ENCODE measurements at regions not wholly inside any gene's neighbourhood (a gene's known extent, or its start where the extent isn't known, plus 50 kb on each side); places are given as distances from the start of the nearest gene placed in this dataset.

- Histone ChIP-seq H3K36me3 (no peaks in the 10 kb centered on the region), H3K9me3 (peaks cover 0 to 7% of the 10 kb centered on the region in 2 donors), H3K4me1 (no peaks in the 10 kb centered on the region), H3K27me3 (no peaks in the 10 kb centered on the region), H3K4me3 (no peak overlapping the region), H3K27ac (no peak overlapping the region)
- no peak for DNase-seq
- intact Hi-C loops (cut with DNase I; ENCODE audit: low total_unique reads), result no loop called here
- no peak for TF ChIP-seq POLR2A (IDR thresholded peaks at IDR 0.05)
- TF ChIP-seq, protein P1, sequence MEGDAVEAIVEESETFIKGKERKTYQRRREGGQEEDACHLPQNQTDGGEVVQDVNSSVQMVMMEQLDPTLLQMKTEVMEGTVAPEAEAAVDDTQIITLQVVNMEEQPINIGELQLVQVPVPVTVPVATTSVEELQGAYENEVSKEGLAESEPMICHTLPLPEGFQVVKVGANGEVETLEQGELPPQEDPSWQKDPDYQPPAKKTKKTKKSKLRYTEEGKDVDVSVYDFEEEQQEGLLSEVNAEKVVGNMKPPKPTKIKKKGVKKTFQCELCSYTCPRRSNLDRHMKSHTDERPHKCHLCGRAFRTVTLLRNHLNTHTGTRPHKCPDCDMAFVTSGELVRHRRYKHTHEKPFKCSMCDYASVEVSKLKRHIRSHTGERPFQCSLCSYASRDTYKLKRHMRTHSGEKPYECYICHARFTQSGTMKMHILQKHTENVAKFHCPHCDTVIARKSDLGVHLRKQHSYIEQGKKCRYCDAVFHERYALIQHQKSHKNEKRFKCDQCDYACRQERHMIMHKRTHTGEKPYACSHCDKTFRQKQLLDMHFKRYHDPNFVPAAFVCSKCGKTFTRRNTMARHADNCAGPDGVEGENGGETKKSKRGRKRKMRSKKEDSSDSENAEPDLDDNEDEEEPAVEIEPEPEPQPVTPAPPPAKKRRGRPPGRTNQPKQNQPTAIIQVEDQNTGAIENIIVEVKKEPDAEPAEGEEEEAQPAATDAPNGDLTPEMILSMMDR (IDR thresholded peaks at IDR 0.05), result no peak
These were observed 278.6 kb downstream of the SQOR start for GRCh38 chr15:45913451-45913850.

- DNase-seq, result no peak
- Histone ChIP-seq H3K4me3 (no peak overlapping the region), H3K27ac (no peak overlapping the region), H3K27me3 (no peaks in the 10 kb centered on the region), H3K9me3 (no peaks in the 10 kb centered on the region), H3K36me3 (no peaks in the 10 kb centered on the region), H3K4me1 (no peaks in the 10 kb centered on the region)
- TF ChIP-seq, protein P1 (IDR thresholded peaks at IDR 0.05), result no peak
- TF ChIP-seq POLR2A (IDR thresholded peaks at IDR 0.05), result no peak
- intact Hi-C loops (cut with DNase I; ENCODE audit: low total_unique reads), result no loop called here
These were observed 279.6 kb downstream of the SQOR start for GRCh38 chr15:45914425-45914824.

GRCh38 chr15:45918839-45919238 lies 284.0 kb downstream of the SQOR start:
- H3K36me3 ChIP-seq, result no peaks in the 10 kb centered on the region
- no peak overlapping the region for H3K4me3 ChIP-seq
- H3K27ac ChIP-seq, result no peak overlapping the region
- no peak for DNase-seq
- H3K4me1 ChIP-seq, result no peaks in the 10 kb centered on the region
- intact Hi-C loops (cut with DNase I; ENCODE audit: low total_unique reads), result no loop called here
- H3K9me3 ChIP-seq, result no peaks in the 10 kb centered on the region
- no peaks in the 10 kb centered on the region for H3K27me3 ChIP-seq
- TF ChIP-seq, protein P1 (IDR thresholded peaks at IDR 0.05), result no peak
- TF ChIP-seq POLR2A (IDR thresholded peaks at IDR 0.05), result no peak

GRCh38 chr15:45919806-45920205 lies 285.0 kb downstream of the SQOR start:
- Histone ChIP-seq H3K36me3 (no peaks in the 10 kb centered on the region), H3K27me3 (no peaks in the 10 kb centered on the region), H3K9me3 (no peaks in the 10 kb centered on the region), H3K4me1 (no peaks in the 10 kb centered on the region), H3K4me3 (no peak overlapping the region), H3K27ac (no peak overlapping the region)
- TF ChIP-seq, protein P1 (IDR thresholded peaks at IDR 0.05), result no peak
- TF ChIP-seq POLR2A (IDR thresholded peaks at IDR 0.05), result no peak
- intact Hi-C loops (cut with DNase I; ENCODE audit: low total_unique reads), result no loop called here
- no peak for DNase-seq

DNA sequence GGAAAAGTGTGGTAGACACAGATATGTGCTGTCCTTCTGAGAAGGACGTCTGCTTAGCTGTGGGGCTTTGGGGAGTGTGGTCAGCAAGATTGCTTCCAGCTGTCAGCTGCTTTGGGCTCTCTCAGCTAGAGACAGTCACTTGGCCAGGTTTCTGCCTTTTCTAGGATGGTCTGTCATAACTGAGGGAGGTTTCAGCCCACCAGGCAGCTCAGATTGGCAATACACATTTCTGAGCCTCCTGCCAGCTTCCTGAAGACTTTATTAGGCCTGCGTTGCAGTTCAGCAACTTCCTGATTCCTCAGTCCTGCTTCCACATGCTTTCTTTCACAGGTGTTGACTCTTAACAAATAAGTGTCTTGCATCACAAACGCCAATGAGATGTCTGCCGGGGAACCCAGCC lies 286.5 kb downstream of the SQOR start:
- DNase-seq, result no peak
- H3K36me3 ChIP-seq, result no peaks in the 10 kb centered on the region
- no peaks in the 10 kb centered on the region for H3K27me3 ChIP-seq
- intact Hi-C loops (cut with DNase I; ENCODE audit: low total_unique reads), result no loop called here
- no peak overlapping the region for H3K27ac ChIP-seq
- TF ChIP-seq POLR2A (IDR thresholded peaks at IDR 0.05), result no peak
- TF ChIP-seq, protein P1 (IDR thresholded peaks at IDR 0.05), result no peak
- H3K4me3 ChIP-seq, result no peak overlapping the region
- no peaks in the 10 kb centered on the region for H3K4me1 ChIP-seq
- no peaks in the 10 kb centered on the region for H3K9me3 ChIP-seq

Data from uterus (tissue), 3 donors.